ENCODE measurements at regions not wholly inside any gene's neighbourhood (a gene's known extent, or its start where the extent isn't known, plus 50 kb on each side); places are given as distances from the start of the nearest gene placed in this dataset.
A peak's percentile ranks its signal among the peaks of the same experiment; 100 is the strongest.

- peak; percentile 28 for DNase-seq
- WGBS, 2 donors: 31 to 55% methylated on average over 1 of the region's 1 CpG
- intact Hi-C loops (cut with DNase I): no loop called here
- Histone ChIP-seq H3K9me3 (no peaks in the 10 kb centered on the region), H3K4me1 (peaks cover 4 to 44% of the 10 kb centered on the region in 2 donors), H3K27me3 (no peaks in the 10 kb centered on the region), H3K27ac (peak overlapping the region in 1 of 3 donors; percentile 78), H3K4me3 (replicated peaks in 1 of 3) (no peak overlapping the region), H3K36me3 (no peaks in the 10 kb centered on the region)
- TF ChIP-seq CTCF (IDR thresholded peaks at IDR 0.05) (no peak), POLR2A (IDR thresholded peaks at IDR 0.05) (no peak)
Measured at GRCh38 chr2:37786191-37786698, 114.8 kb upstream of the CDC42EP3 start.

GRCh38 chr2:37786854-37787253, 115.4 kb upstream of the CDC42EP3 start:
- no peaks in the 10 kb centered on the region for H3K9me3 ChIP-seq
- DNase-seq: peak; percentile 74 to 80
- peaks cover 4 to 43% of the 10 kb centered on the region in 2 donors for H3K4me1 ChIP-seq
- no peaks in the 10 kb centered on the region for H3K36me3 ChIP-seq
- peak overlapping the region in 1 of 3 donors; percentile 78 for H3K27ac ChIP-seq
- intact Hi-C loops (cut with DNase I): no loop called here
- WGBS, 2 donors: 34 to 40% methylated on average over 5 of the region's 5 CpGs
- TF ChIP-seq CTCF (IDR thresholded peaks at IDR 0.05) (no peak), POLR2A (IDR thresholded peaks at IDR 0.05) (no peak)
- no peak overlapping the region for H3K4me3 ChIP-seq (replicated peaks in 1 of 3)
- no peaks in the 10 kb centered on the region for H3K27me3 ChIP-seq

- no peak for TF ChIP-seq CTCF (IDR thresholded peaks at IDR 0.05)
- no peak for TF ChIP-seq POLR2A (IDR thresholded peaks at IDR 0.05)
- H3K27ac ChIP-seq: no peak overlapping the region
- intact Hi-C loops (cut with DNase I): no loop called here
- no peaks in the 10 kb centered on the region for H3K36me3 ChIP-seq
- H3K27me3 ChIP-seq: no peaks in the 10 kb centered on the region
- no peaks in the 10 kb centered on the region for H3K9me3 ChIP-seq
- H3K4me3 ChIP-seq (replicated peaks in 1 of 3): no peak overlapping the region
- DNase-seq: no peak
- H3K4me1 ChIP-seq: peaks cover 2 to 29% of the 10 kb centered on the region in 2 donors
Measured at GRCh38 chr2:37788602-37789209, 117.3 kb upstream of the CDC42EP3 start.

- intact Hi-C loops (cut with DNase I): no loop called here
- no peaks in the 10 kb centered on the region for H3K27me3 ChIP-seq
- no peak overlapping the region for H3K4me3 ChIP-seq (replicated peaks in 1 of 3)
- TF ChIP-seq POLR2A (IDR thresholded peaks at IDR 0.05): no peak
- no peak for TF ChIP-seq CTCF (IDR thresholded peaks at IDR 0.05)
- H3K27ac ChIP-seq: no peak overlapping the region
- H3K9me3 ChIP-seq: no peaks in the 10 kb centered on the region
- WGBS, 2 donors: 87 to 88% methylated on average over 2 of the region's 2 CpGs
- H3K4me1 ChIP-seq: peaks cover 7 to 37% of the 10 kb centered on the region in 2 donors
- H3K36me3 ChIP-seq: no peaks in the 10 kb centered on the region
- no peak for DNase-seq
Measured at GRCh38 chr2:37790019-37790418, 118.6 kb upstream of the CDC42EP3 start.

- Histone ChIP-seq H3K27ac (no peak overlapping the region), H3K36me3 (no peaks in the 10 kb centered on the region), H3K4me3 (replicated peaks in 1 of 3) (no peak overlapping the region), H3K27me3 (no peaks in the 10 kb centered on the region), H3K9me3 (no peaks in the 10 kb centered on the region), H3K4me1 (peaks cover 7 to 37% of the 10 kb centered on the region in 2 donors)
- TF ChIP-seq CTCF (IDR thresholded peaks at IDR 0.05): no peak
- no peak for TF ChIP-seq POLR2A (IDR thresholded peaks at IDR 0.05)
- WGBS, 2 donors: 96 to 98% methylated on average over 3 of the region's 3 CpGs
- intact Hi-C loops (cut with DNase I): no loop called here
- no peak for DNase-seq
Measured at GRCh38 chr2:37790462-37790861, 119.0 kb upstream of the CDC42EP3 start.
